ENCODE measurements at regions not wholly inside any gene's neighbourhood (a gene's known extent, or its start where the extent isn't known, plus 50 kb on each side); places are given as distances from the start of the nearest gene placed in this dataset.

GRCh38 chr22:47233316-47234243 is 471.1 kb downstream of the TBC1D22A start:
- Histone ChIP-seq H3K27ac (no peak overlapping the region), H3K36me3 (no peaks in the 10 kb centered on the region), H3K9me3 (peaks cover 0 to 7% of the 10 kb centered on the region in 2 donors), H3K4me1 (ENCODE audit: insufficient read depth) (no peaks in the 10 kb centered on the region), H3K27me3 (no peaks in the 10 kb centered on the region), H3K4me3 (no peak overlapping the region)
- no peak for DNase-seq
- intact Hi-C loops (cut with DNase I) = no loop called here
- WGBS, 3 donors = 68 to 78% (median 75%) methylated on average over 9 of the region's 9 CpGs
- TF ChIP-seq POLR2A (IDR thresholded peaks at IDR 0.05) = no peak
- TF ChIP-seq CTCF (IDR thresholded peaks at IDR 0.05) = no peak
- no peak for TF ChIP-seq EP300 (IDR thresholded peaks at IDR 0.05)

- intact Hi-C loops (cut with DNase I) = no loop called here
- Histone ChIP-seq H3K9me3 (peaks cover 0 to 7% of the 10 kb centered on the region in 2 donors), H3K27me3 (no peaks in the 10 kb centered on the region), H3K36me3 (no peaks in the 10 kb centered on the region), H3K4me3 (no peak overlapping the region), H3K4me1 (ENCODE audit: insufficient read depth) (no peaks in the 10 kb centered on the region), H3K27ac (no peak overlapping the region)
- TF ChIP-seq CTCF (IDR thresholded peaks at IDR 0.05) = no peak
- TF ChIP-seq POLR2A (IDR thresholded peaks at IDR 0.05) = no peak
- no peak for TF ChIP-seq EP300 (IDR thresholded peaks at IDR 0.05)
- DNase-seq = no peak
- WGBS, 3 donors = 80 to 88% (median 81%) methylated on average over 7 of the region's 7 CpGs
These were observed 470.3 kb downstream of the TBC1D22A start for GRCh38 chr22:47232753-47233152.

GRCh38 chr22:47232197-47232596 is 469.7 kb downstream of the TBC1D22A start:
- H3K36me3 ChIP-seq = no peaks in the 10 kb centered on the region
- intact Hi-C loops (cut with DNase I) = no loop called here
- no peak overlapping the region for H3K4me3 ChIP-seq
- no peaks in the 10 kb centered on the region for H3K27me3 ChIP-seq
- peaks cover 0 to 7% of the 10 kb centered on the region in 2 donors for H3K9me3 ChIP-seq
- 54 to 76% (median 71%) methylated on average over 4 of the region's 4 CpGs for WGBS, 3 donors
- no peaks in the 10 kb centered on the region for H3K4me1 ChIP-seq (ENCODE audit: insufficient read depth)
- no peak for DNase-seq
- TF ChIP-seq POLR2A (IDR thresholded peaks at IDR 0.05) (no peak), EP300 (IDR thresholded peaks at IDR 0.05) (no peak), CTCF (IDR thresholded peaks at IDR 0.05) (no peak)
- no peak overlapping the region for H3K27ac ChIP-seq

- no peak for TF ChIP-seq EP300 (IDR thresholded peaks at IDR 0.05)
- no peak for TF ChIP-seq CTCF (IDR thresholded peaks at IDR 0.05)
- no peak for TF ChIP-seq POLR2A (IDR thresholded peaks at IDR 0.05)
- 77 to 82% (median 78%) methylated on average over 7 of the region's 7 CpGs for WGBS, 3 donors
- H3K27ac ChIP-seq = no peak overlapping the region
- no peaks in the 10 kb centered on the region for H3K36me3 ChIP-seq
- DNase-seq = no peak
- intact Hi-C loops (cut with DNase I) = no loop called here
- no peak overlapping the region for H3K4me3 ChIP-seq
- H3K27me3 ChIP-seq = no peaks in the 10 kb centered on the region
- no peaks in the 10 kb centered on the region for H3K4me1 ChIP-seq (ENCODE audit: insufficient read depth)
- peaks cover 0 to 7% of the 10 kb centered on the region in 2 donors for H3K9me3 ChIP-seq
These were observed 469.3 kb downstream of the TBC1D22A start for GRCh38 chr22:47231759-47232158.
